IMR-90 (cell line): ENCODE measurements at regions not wholly inside any gene's neighbourhood (a gene's known extent, or its start where the extent isn't known, plus 50 kb on each side); places are given as distances from the start of the nearest gene placed in this dataset.

Source experiments
- ATAC-seq: fragments of 200-7000 bp; cut with Tn5 transposase; 2 replicates; pipeline ENCODE4 v1.9.1; 2020; ENCODE audit warnings: low read depth, mild to moderate bottlenecking, moderate library complexity
- BruUV-seq: library from RNA; stranded (reverse); fragments of 400-500 nt; replicated peaks from 2 replicates; lab custom pipeline; 2021; lab: Mats Ljungman, UMichigan
- CTCF ChIA-PET: fragments of 300-600 bp; formaldehyde crosslinking; extraction: SDS; loops from one replicate; lab custom pipeline; 2021; ENCODE audit warnings: antibody characterized with exemption; lab: Yijun Ruan, JAX
- POLR2A ChIA-PET: fragments of 300-600 bp; sonication (Branson Sonifier 250); formaldehyde crosslinking; loops from one replicate; lab custom pipeline; 2022; ENCODE audit warnings: antibody characterized with exemption; ENCODE audit not compliant: unreplicated experiment; lab: Charles Lee
- DNase-seq: peaks from one replicate; pipeline ENCODE4 v3.0.0; 2013
- H2AFZ ChIP-seq: replicated peaks from 2 replicates; pipeline ENCODE3; 2013; ENCODE audit warnings: low read length, mild to moderate bottlenecking; ENCODE audit not compliant: poor library complexity
- H2AK5ac ChIP-seq: 2 replicates; pipeline ENCODE4 v1.6.1; 2013; ENCODE audit warnings: low read depth, low read length, inconsistent platforms
- H2AK9ac ChIP-seq: replicated peaks from 2 replicates; pipeline ENCODE3; 2013; ENCODE audit warnings: mild to moderate bottlenecking, low read depth, low read length, moderate library complexity; ENCODE audit not compliant: poor library complexity
- H2BK120ac ChIP-seq: 2 replicates; pipeline ENCODE4 v1.6.1; 2013; ENCODE audit warnings: low read depth, low read length, inconsistent platforms
- H2BK15ac ChIP-seq: 3 replicates; pipeline ENCODE4 v1.6.1; 2013; ENCODE audit warnings: low read depth, low read length, inconsistent platforms
- H2BK20ac ChIP-seq: 2 replicates; pipeline ENCODE4 v1.6.1; 2013; ENCODE audit warnings: low read depth, mild to moderate bottlenecking, inconsistent platforms, low read length, moderate library complexity
- H2BK5ac ChIP-seq: 2 replicates; pipeline ENCODE4 v1.6.1; 2013; ENCODE audit warnings: mild to moderate bottlenecking, low read depth, low read length, inconsistent platforms; ENCODE audit not compliant: poor library complexity, severe bottlenecking
- H3K14ac ChIP-seq: replicated peaks from 2 replicates; pipeline ENCODE4 v1.6.1; 2013; ENCODE audit warnings: low read depth, low read length, inconsistent platforms
- H3K18ac ChIP-seq: 2 replicates; pipeline ENCODE4 v1.6.1; 2013; ENCODE audit warnings: low read depth, low read length, control low read depth
- H3K23ac ChIP-seq: 2 replicates; pipeline ENCODE4 v1.6.1; 2013; ENCODE audit warnings: low read depth, low read length, inconsistent platforms
- H3K27ac ChIP-seq: 2 replicates; pipeline ENCODE4 v1.5.1; 2013; ENCODE audit warnings: mild to moderate bottlenecking, control low read depth, low read length; ENCODE audit not compliant: insufficient read depth
- H3K27me3 ChIP-seq: 2 replicates; pipeline ENCODE4 v1.6.1; 2013; ENCODE audit warnings: low read length; ENCODE audit not compliant: control insufficient read depth, insufficient read depth
- H3K36me3 ChIP-seq: 2 replicates; pipeline ENCODE4 v1.6.1; 2013; ENCODE audit warnings: low read length, mixed read lengths; ENCODE audit not compliant: control insufficient read depth, insufficient read depth
- H3K4ac ChIP-seq: 2 replicates; pipeline ENCODE4 v1.6.1; 2013; ENCODE audit warnings: low read depth, low read length, inconsistent platforms
- H3K4me1 ChIP-seq: 2 replicates; pipeline ENCODE4 v1.6.1; 2013; ENCODE audit warnings: low read length, mixed read lengths; ENCODE audit not compliant: control insufficient read depth, insufficient read depth
- H3K4me2 ChIP-seq: 2 replicates; pipeline ENCODE4 v1.6.1; 2013; ENCODE audit warnings: low read depth, mild to moderate bottlenecking, control low read depth, low read length, moderate library complexity
- H3K4me3 ChIP-seq: 2 replicates; pipeline ENCODE4 v1.5.1; 2013; ENCODE audit warnings: low read depth, mild to moderate bottlenecking, control low read depth, low read length, moderate library complexity; ENCODE audit not compliant: insufficient read depth
- H3K56ac ChIP-seq: 2 replicates; pipeline ENCODE4 v1.6.1; 2013; ENCODE audit warnings: low read length, inconsistent platforms; ENCODE audit not compliant: insufficient read depth; ENCODE audit errors: extremely low read depth
- H3K79me1 ChIP-seq, 2 experiments: 2 replicates each; pipeline ENCODE4 v1.6.1; 2013; ENCODE audit warnings: low read length in 2 of 2, inconsistent platforms in 1 of 2, low read depth in 1 of 2
- H3K9ac ChIP-seq: 2 replicates; pipeline ENCODE4 v1.6.1; 2013; ENCODE audit warnings: low read depth, low read length, control low read depth
- H3K9me1 ChIP-seq: 2 replicates; pipeline ENCODE4 v1.6.1; 2013; ENCODE audit warnings: low read length, inconsistent platforms; ENCODE audit not compliant: insufficient read depth
- H3K9me3 ChIP-seq: 2 replicates; pipeline ENCODE4 v1.6.1; 2013; ENCODE audit warnings: low read length; ENCODE audit not compliant: control insufficient read depth, insufficient read depth
- H4K20me1 ChIP-seq: 2 replicates; pipeline ENCODE4 v1.6.1; 2013; ENCODE audit warnings: low read length, inconsistent platforms; ENCODE audit not compliant: insufficient read depth
- H4K5ac ChIP-seq: 2 replicates; pipeline ENCODE4 v1.6.1; 2013; ENCODE audit warnings: mild to moderate bottlenecking, low read depth, low read length, control low read depth
- H4K8ac ChIP-seq, 2 experiments: 2 replicates each; pipeline ENCODE4 v1.6.1; 2013; ENCODE audit warnings: low read depth in 2 of 2, low read length in 2 of 2, control low read depth in 1 of 2, inconsistent platforms in 1 of 2
- H4K91ac ChIP-seq: 2 replicates; pipeline ENCODE4 v1.6.1; 2013; ENCODE audit warnings: low read depth, low read length, inconsistent platforms; ENCODE audit not compliant: insufficient read depth
- FOS ChIP-seq: fragments of 150-350 bp; IDR thresholded peaks from 2 replicates; pipeline ENCODE4 v1.6.1; 2016; ENCODE audit warnings: low read depth, low read length
- NFE2L2 ChIP-seq: fragments of 150-350 bp; IDR thresholded peaks from 2 replicates; pipeline ENCODE4 v1.6.1; 2016; ENCODE audit warnings: low read depth, mild to moderate bottlenecking, low read length
- POLR2A ChIP-seq: IDR thresholded peaks from 2 replicates; pipeline ENCODE4 v1.6.1; 2012; ENCODE audit warnings: mild to moderate bottlenecking, low read depth, low read length
- RAD21 ChIP-seq: IDR thresholded peaks from 2 replicates; pipeline ENCODE4 v1.6.1; 2012; ENCODE audit warnings: low read length, improper control_type of control experiment
- RCOR1 ChIP-seq: IDR thresholded peaks from 2 replicates; pipeline ENCODE4 v1.6.1; 2012; ENCODE audit warnings: mild to moderate bottlenecking, low read length, improper control_type of control experiment; ENCODE audit not compliant: insufficient replicate concordance
- RFX5 ChIP-seq: IDR thresholded peaks from 2 replicates; pipeline ENCODE4 v1.8.0; 2012; ENCODE audit warnings: low read depth, mild to moderate bottlenecking, low read length, moderate library complexity
- WGBS, 2 experiments: methylation state at CpG; one replicate each; pipeline versions ENCODE4 v1.1.5 to v1.1.7; 2013; ENCODE audit warnings: missing lambda C conversion rate in 2 of 2; ENCODE audit not compliant: insufficient read length in 1 of 2; ENCODE audit errors: extremely low coverage in 2 of 2; 5-methylcytosine and 5-hydroxymethylcytosine counted together
- dilution Hi-C: fragments of 300-500 bp; cut with HindIII; formaldehyde crosslinking; loops from one replicate; pipeline ENCODE4 v1.14.3; 2018; ENCODE audit warnings: low sequenced_read_pairs; ENCODE audit not compliant: unreplicated experiment
- in situ Hi-C: fragments of 300-500 bp; cut with MboI; formaldehyde crosslinking; loops from 3 replicates; pipeline ENCODE4 v1.14.3; 2019; ENCODE audit warnings: low sequenced_read_pairs, inconsistent platforms, mixed read lengths
- intact Hi-C: fragments of 100-400 bp; cut with micrococcal nuclease; formaldehyde crosslinking; loops from 2 replicates; pipeline ENCODE4 v1.10.0; 2022

- Histone ChIP-seq H3K27ac (no peak overlapping the region), H4K5ac (no peak overlapping the region), H3K27me3 (no peaks in the 10 kb centered on the region; the same call in 1 of the 2 replicates), H3K4me3 (no peak overlapping the region), H3K9me1 (no peaks in the 10 kb centered on the region), H3K4me2 (peak overlapping the region; percentile 4; the same call in 1 of the 2 replicates), H3K18ac (no peak overlapping the region), H2AFZ (no peak overlapping the region), H4K8ac (no peak overlapping the region), H2AK5ac (no peak overlapping the region), H3K56ac (no peak overlapping the region), H3K79me1 (no peaks in the 10 kb centered on the region), H2AK9ac (no peak overlapping the region), H3K36me3 (no peaks in the 10 kb centered on the region), H4K91ac (no peak overlapping the region), H3K4ac (no peak overlapping the region), H2BK5ac (no peak overlapping the region), H3K23ac (no peak overlapping the region), H3K14ac (no peak overlapping the region), H3K4me1 (no peaks in the 10 kb centered on the region), H3K9ac (no peak overlapping the region), H2BK20ac (no peak overlapping the region), H4K20me1 (no peaks in the 10 kb centered on the region), H2BK15ac (no peak overlapping the region), H3K9me3 (no peaks in the 10 kb centered on the region), H2BK120ac (no peak overlapping the region)
- TF ChIP-seq RAD21, result no peak
- TF ChIP-seq FOS, result no peak
- TF ChIP-seq NFE2L2, result no peak
- TF ChIP-seq RCOR1, result no peak
- TF ChIP-seq RFX5, result no peak
- TF ChIP-seq POLR2A, result no peak
- CTCF ChIA-PET, result interaction anchor here (1.0 to 1.2 kb wide), 2 partner anchors 13 kb away, joined by 3 to 4 read pairs; no protein-coding TSS in a partner anchor
- dilution Hi-C loops (no loop called here), in situ Hi-C loops (loop anchor here (5.0 kb wide), 1 partner anchor 32 kb away; no protein-coding TSS in a partner anchor), intact Hi-C loops (no loop called here)
- POLR2A ChIA-PET, result no interaction called here
- no peak for DNase-seq
- no TSS peak for BruUV-seq
- no CpG with 5 or more reads among the region's 4 CpGs for WGBS, 2 experiments
- ATAC-seq, result no peak
Observed at GRCh38 chr1:101344745-101345144, 107.9 kb downstream of the S1PR1 start.
